GM21360 (cell line): ENCODE measurements at regions not wholly inside any gene's neighbourhood (a gene's known extent, or its start where the extent isn't known, plus 50 kb on each side); places are given as distances from the start of the nearest gene placed in this dataset.

ENCODE experiments used
- ATAC-seq: cut with Tn5 transposase; IDR thresholded peaks from one replicate; pipeline ENCODE4 v1.9.1; 2021; ENCODE audit warnings: mild to moderate bottlenecking, moderate library complexity; ENCODE audit not compliant: unreplicated experiment

DNA sequence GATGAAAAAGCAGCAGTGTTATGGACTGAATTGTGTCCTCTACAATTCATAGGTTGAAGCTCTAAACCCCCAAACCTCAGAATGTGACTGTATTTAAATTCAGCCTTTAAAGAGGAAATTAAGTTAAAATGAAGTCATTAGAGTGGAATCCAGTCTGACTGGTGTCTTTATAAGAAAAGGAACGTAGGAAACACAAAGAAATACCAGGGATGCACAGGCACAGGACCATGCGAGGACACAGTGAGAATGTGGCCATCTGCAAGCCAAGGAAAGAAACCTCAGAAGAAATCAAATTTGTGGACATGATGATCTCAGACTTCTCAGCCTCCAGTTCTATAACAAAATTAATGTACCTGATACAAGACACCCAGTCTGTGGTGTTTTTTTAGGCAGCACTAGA is 971.2 kb upstream of the CDH9 start:
- no peak for ATAC-seq

DNA sequence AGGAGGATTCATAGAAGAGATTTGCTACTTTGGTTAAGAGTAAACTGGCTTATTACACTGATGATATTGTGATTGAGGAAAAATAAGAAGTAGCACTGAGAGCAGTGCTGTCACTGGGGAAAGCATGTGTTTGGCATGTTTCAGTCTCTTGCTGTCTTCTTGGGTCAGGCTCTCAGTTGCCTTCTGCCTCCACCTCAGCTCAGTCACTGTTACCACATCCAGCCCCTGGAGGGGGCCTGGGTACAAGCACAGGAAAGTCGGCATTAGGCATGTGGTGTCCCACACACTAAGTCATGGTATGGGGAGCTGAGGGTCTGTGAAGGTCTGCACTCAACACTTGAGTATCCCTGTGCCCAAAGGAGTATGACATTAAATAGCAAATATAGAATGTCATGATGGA is 958.3 kb upstream of the CDH9 start:
- no peak for ATAC-seq

DNA sequence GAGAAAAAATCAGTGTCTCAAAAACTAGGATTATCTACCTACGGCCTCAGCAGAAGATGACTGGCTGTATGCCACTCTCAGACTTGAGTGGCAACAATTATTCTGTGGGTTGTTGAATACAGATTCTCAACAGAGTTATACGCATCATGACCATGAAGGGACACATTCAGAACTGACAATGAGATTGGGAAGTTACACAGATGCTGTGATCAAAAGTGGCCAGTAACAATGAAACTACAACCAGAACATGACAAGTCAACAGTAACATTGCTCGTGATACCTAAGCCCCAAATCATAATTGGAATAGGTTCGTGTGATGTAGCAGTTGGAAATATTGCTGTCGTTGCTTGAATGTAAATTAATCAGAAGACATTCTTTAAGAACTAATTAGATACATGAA is 957.5 kb upstream of the CDH9 start:
- no peak for ATAC-seq

- ATAC-seq = no peak
These were observed 939.9 kb upstream of the CDH9 start for GRCh38 chr5:27978322-27978721.

DNA sequence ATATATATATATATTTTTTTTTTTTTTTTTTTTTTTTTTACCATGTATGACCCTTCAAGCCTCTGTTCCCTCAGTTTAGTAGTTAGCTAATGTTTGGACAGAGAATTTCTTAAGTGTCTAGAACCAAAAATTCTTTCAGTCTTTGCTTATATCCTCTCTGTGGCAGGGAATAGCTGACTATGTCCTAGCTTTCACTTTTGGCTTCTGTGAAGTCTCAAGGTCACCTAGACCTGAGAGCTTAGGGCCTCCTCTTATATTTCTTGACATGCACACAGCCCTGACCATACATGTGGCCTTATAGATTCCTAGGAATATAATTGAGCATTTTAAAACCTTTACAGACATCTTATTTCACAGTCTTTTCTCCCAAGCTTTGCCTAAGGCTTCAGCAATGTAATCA is 930.8 kb upstream of the CDH9 start:
- no peak for ATAC-seq

GRCh38 chr5:27963050-27963783 is 924.8 kb upstream of the CDH9 start:
- ATAC-seq = no peak

GRCh38 chr5:27962198-27962597 is 923.8 kb upstream of the CDH9 start:
- ATAC-seq = no peak

GRCh38 chr5:27947088-27947487 is 908.7 kb upstream of the CDH9 start:
- ATAC-seq = no peak

GRCh38 chr5:27944471-27944870 is 906.1 kb upstream of the CDH9 start:
- no peak for ATAC-seq

- ATAC-seq = no peak
These were observed 900.6 kb upstream of the CDH9 start for GRCh38 chr5:27938989-27939388.

DNA sequence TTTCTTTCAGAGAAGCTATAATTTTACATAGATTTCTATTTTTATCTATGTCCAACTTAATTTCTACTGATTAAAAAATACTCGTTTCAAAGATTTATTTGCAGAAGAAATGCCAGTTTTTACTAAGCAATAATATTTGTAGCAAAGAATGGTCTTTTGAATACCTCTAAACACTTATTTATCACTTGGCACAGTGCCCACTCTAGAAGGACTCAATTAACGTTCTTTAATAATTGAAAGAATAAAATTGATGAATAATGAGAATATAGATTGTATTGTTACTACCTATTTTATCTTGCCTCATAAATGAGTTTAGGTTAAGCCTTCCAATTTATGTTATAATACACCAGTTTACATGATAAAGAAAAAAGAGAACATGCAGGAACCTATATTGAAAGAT is 889.7 kb upstream of the CDH9 start:
- ATAC-seq = no peak

DNA sequence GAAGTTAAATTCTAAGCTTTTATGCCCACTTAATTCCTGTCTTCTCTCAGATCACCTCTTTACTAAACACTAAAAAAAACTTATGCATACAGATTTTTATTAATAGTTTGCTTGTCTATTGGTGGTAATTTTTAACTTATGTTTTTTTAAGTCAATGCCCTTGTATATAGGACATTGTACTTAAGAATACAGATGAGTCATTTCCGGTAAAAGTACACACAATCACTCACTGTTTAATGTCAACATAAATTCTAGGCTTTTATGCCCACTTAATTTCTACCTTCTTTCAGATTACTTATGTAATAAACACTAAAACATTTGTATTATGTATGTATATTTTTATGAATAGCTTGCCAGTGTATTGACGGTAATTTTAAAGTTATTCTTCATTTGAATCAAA is 872.8 kb upstream of the CDH9 start:
- no peak for ATAC-seq

DNA sequence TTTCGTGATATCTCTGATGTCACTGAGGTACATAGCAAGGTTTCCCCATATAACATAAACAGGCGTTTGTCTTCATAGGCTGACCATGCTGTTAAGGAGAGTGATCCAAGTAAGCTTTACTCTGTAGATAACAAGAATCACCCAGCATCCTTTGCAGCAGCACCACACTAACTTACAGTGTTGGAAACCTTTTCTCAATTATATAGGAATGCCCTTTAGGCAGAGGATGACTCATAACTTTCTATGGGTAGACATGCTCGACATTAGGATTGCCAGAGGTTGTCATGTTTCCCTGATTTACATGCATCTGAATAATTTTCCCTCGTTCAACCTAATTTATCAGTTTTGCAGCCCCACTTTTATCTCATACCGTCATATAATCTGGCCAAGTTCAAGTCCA is 870.0 kb upstream of the CDH9 start:
- no peak for ATAC-seq

GRCh38 chr5:27906931-27907601 is 868.7 kb upstream of the CDH9 start:
- ATAC-seq = no peak

DNA sequence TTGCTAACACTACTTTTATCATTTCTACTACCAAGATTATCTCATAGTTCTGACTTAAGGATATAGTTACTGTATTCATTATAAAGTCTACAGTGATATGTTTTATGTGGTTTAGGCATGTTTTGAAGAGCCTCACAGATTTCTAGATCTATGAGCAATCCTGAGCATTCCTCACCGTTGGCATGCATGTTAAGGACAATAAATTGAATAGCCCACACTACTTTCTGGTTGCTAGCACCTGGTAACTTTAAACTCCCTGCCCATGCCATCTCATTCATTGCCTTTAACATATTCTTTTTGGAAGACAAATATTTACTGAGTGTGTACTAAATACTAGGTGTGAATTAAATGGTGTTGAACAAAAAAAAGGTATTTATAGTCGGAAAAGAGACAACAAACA is 868.1 kb upstream of the CDH9 start:
- no peak for ATAC-seq

- no peak for ATAC-seq
These were observed 862.4 kb upstream of the CDH9 start for GRCh38 chr5:27900761-27901160.

DNA sequence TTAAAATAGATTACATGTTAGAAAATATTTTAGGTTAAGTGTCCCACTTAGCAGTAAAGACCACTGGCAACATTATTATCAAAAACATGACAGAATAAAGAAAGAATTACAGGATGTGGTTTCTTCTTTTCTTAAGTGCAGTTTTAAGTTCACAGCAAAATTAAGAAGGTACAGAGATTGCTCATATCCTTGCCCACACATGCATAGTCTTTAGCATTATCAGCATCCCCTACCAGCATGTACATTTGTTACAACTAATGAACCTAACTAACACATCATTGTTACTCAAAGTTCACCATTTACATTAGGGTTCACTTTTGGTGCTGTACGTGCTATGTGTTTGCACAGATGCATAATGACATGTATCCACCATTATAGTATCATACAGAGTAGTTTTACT is 837.7 kb upstream of the CDH9 start:
- no peak for ATAC-seq

GRCh38 chr5:27875148-27875547 is 836.8 kb upstream of the CDH9 start:
- ATAC-seq = no peak

GRCh38 chr5:27868292-27868691 is 829.9 kb upstream of the CDH9 start:
- ATAC-seq = no peak

DNA sequence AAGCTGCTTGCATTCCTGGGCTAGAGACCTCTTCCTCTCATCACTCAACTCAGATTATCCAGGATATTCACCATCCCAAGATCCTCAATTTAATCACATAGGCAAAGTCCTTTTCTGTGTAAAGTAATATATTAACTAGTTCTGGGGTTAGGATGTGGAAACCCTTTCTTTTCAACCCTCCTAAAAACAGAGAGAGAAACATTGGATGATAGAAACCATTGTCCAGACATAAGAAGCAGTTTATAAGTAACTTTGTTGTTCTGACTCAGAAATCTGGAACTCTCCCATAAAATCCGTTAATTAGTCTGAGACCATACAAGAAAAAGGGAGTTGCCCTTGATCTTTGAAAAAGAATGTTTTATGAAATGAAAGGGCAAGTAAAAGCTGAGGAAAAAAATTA is 817.1 kb upstream of the CDH9 start:
- no peak for ATAC-seq

DNA sequence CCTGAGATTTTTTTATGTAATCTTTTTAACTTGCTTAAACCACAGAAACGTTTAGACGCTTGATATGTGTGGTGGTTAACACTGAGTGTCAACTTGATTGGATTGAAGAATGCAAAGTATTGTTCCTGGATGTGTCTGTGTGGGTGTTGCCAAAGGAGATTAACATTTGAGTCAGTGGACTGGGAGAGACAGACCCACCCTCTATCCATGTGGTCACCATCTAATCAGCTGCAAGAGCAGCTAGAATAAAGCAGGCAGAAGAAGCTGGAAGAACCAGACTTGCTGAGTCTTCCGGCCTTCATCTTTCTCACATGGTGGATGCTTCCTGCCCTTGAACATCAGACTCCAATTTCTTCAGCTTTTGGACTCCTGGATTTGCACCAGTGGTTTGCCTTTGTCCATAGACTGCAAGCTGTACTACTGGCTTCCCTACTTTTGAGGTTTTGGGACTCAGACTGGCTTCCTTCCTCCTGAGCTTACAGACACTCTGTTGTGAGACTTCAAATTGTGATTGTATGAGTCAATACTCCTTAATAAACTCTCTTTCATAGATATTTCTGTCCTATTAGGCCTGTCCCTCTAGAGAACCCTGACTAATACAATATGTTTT is 816.0 kb upstream of the CDH9 start:
- no peak for ATAC-seq

- no peak for ATAC-seq
These were observed 806.9 kb upstream of the CDH9 start for GRCh38 chr5:27845248-27845647.
